ENCODE measurements at regions not wholly inside any gene's neighbourhood (a gene's known extent, or its start where the extent isn't known, plus 50 kb on each side); places are given as distances from the start of the nearest gene placed in this dataset.

GRCh38 chr11:122267602-122268001, 151.6 kb upstream of the BLID start:
- TF ChIP-seq, protein P1, sequence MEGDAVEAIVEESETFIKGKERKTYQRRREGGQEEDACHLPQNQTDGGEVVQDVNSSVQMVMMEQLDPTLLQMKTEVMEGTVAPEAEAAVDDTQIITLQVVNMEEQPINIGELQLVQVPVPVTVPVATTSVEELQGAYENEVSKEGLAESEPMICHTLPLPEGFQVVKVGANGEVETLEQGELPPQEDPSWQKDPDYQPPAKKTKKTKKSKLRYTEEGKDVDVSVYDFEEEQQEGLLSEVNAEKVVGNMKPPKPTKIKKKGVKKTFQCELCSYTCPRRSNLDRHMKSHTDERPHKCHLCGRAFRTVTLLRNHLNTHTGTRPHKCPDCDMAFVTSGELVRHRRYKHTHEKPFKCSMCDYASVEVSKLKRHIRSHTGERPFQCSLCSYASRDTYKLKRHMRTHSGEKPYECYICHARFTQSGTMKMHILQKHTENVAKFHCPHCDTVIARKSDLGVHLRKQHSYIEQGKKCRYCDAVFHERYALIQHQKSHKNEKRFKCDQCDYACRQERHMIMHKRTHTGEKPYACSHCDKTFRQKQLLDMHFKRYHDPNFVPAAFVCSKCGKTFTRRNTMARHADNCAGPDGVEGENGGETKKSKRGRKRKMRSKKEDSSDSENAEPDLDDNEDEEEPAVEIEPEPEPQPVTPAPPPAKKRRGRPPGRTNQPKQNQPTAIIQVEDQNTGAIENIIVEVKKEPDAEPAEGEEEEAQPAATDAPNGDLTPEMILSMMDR (IDR thresholded peaks at IDR 0.05): no peak
- TF ChIP-seq POLR2A (IDR thresholded peaks at IDR 0.05): no peak
